Ovary (tissue), 3 donors: ENCODE measurements at regions not wholly inside any gene's neighbourhood (a gene's known extent, or its start where the extent isn't known, plus 50 kb on each side); places are given as distances from the start of the nearest gene placed in this dataset.
"Not testable (repeated sequence)": the region's sequence is repeated elsewhere in the genome, so short reads cannot be mapped to it uniquely, and the experiment has no call there.

Experiments used
- EP300 ChIP-seq: sonication (generic); formaldehyde crosslinking; IDR thresholded peaks from one replicate; pipeline ENCODE4 v1.6.1; 2017; ENCODE audit warnings: antibody characterized with exemption
- POLR2A ChIP-seq: fragments of 450-650 bp; IDR thresholded peaks from one replicate; pipeline ENCODE4 v1.6.1; 2017; ENCODE audit warnings: antibody characterized with exemption, mild to moderate bottlenecking, moderate library complexity
- TF ChIP-seq, protein P1 (sequence below), 3 donors: fragments of 450-650 bp in 2 of 3; fragments of 200-600 bp in 1 of 3; IDR thresholded peaks; one replicate each; pipeline versions ENCODE4 v1.5.1 to v1.8.0; 2016 to 2022; ENCODE audit warnings: antibody characterized with exemption in 3 of 3, mild to moderate bottlenecking in 1 of 3
- donor health status: DM: no; HTN: no; CAD: no.

DNA sequence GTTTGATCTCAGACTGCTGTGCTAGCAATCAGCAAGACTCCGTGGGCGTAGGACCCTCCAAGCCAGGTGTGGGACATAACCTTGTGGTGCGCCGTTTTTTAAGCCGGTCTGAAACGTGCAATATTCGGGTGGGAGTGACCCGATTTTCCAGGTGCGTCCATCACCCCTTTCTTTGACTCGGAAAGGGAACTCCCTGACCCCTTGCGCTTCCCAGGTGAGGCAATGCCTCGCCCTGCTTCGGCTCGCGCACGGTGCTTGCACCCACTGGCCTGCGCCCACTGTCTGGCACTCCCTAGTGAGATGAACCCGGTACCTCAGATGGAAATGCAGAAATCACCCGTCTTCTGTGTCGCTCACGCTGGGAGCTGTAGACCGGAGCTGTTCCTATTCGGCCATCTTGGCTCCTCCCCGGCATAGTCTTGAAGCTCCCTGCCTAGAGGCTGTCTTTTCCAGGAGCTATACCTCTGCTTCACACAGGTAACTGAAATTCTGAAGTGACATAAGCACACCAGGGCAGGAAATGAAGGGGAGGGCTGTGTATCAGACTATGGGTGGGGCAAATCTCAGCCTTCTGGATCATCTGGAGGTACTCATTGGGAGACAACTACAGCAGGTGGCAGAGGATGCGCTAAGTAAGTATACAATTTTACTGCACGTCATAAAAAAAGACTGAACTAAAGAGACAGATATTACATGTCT lies 252.1 kb upstream of the POT1 start:
- not testable (repeated sequence) for TF ChIP-seq POLR2A, EP300
- TF ChIP-seq, protein P1, sequence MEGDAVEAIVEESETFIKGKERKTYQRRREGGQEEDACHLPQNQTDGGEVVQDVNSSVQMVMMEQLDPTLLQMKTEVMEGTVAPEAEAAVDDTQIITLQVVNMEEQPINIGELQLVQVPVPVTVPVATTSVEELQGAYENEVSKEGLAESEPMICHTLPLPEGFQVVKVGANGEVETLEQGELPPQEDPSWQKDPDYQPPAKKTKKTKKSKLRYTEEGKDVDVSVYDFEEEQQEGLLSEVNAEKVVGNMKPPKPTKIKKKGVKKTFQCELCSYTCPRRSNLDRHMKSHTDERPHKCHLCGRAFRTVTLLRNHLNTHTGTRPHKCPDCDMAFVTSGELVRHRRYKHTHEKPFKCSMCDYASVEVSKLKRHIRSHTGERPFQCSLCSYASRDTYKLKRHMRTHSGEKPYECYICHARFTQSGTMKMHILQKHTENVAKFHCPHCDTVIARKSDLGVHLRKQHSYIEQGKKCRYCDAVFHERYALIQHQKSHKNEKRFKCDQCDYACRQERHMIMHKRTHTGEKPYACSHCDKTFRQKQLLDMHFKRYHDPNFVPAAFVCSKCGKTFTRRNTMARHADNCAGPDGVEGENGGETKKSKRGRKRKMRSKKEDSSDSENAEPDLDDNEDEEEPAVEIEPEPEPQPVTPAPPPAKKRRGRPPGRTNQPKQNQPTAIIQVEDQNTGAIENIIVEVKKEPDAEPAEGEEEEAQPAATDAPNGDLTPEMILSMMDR (IDR thresholded peaks at IDR 0.05) = not testable (repeated sequence)
